ENCODE measurements at regions not wholly inside any gene's neighbourhood (a gene's known extent, or its start where the extent isn't known, plus 50 kb on each side); places are given as distances from the start of the nearest gene placed in this dataset.

DNA sequence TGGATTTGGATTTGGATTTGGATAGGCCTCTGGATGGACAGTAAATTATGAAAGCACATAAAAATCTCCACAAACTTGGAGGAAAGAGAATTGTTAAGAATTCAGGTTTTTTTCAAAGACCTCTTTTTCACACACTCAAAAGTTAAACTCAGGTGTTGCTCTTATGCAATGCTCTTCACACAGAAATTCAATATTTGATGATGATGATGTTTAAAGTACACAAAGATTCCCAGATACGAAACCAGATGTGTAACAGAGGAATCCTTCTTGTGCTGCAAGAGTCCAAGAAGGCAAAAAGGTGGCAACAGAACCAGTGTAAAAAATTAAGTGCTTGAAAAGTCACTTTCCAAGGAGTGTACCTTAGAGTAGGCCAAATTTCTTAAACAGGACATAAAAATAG lies 75.8 kb upstream of the SPATS2L start:
- Histone ChIP-seq H3K27ac (ENCODE audit: low read depth in 1 of 2, low read length in 2 of 2) (no peak overlapping the region), H3K4me3 (ENCODE audit: low read length) (no peak overlapping the region), H3K9me3 (ENCODE audit: control insufficient read depth in 1 of 2, insufficient read depth in 1 of 2, low read length in 2 of 2) (no peaks in the 10 kb centered on the region), H3K4me1 (ENCODE audit: insufficient read depth, low read length) (no peaks in the 10 kb centered on the region), H3K27me3 (ENCODE audit: control insufficient read depth in 1 of 2, insufficient read depth in 2 of 2, low read length in 2 of 2) (no peaks in the 10 kb centered on the region), H3K36me3 (ENCODE audit: insufficient read depth, low read length) (no peaks in the 10 kb centered on the region)
- intact Hi-C loops (cut with DNase I, micrococcal nuclease), result no loop called here
- POLR2A ChIA-PET, result no interaction called here
- ATAC-seq (ENCODE audit: poor library complexity), result no peak
- H3K9me3 Mint-ChIP-seq, result no peaks in the 10 kb centered on the region
- CTCF ChIA-PET, result no interaction called here
- H3K27ac Mint-ChIP-seq, result no peak overlapping the region
- TF ChIP-seq, protein P1, sequence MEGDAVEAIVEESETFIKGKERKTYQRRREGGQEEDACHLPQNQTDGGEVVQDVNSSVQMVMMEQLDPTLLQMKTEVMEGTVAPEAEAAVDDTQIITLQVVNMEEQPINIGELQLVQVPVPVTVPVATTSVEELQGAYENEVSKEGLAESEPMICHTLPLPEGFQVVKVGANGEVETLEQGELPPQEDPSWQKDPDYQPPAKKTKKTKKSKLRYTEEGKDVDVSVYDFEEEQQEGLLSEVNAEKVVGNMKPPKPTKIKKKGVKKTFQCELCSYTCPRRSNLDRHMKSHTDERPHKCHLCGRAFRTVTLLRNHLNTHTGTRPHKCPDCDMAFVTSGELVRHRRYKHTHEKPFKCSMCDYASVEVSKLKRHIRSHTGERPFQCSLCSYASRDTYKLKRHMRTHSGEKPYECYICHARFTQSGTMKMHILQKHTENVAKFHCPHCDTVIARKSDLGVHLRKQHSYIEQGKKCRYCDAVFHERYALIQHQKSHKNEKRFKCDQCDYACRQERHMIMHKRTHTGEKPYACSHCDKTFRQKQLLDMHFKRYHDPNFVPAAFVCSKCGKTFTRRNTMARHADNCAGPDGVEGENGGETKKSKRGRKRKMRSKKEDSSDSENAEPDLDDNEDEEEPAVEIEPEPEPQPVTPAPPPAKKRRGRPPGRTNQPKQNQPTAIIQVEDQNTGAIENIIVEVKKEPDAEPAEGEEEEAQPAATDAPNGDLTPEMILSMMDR (IDR thresholded peaks at IDR 0.05), result no peak
- peaks cover 13% of the 10 kb centered on the region for H3K27me3 Mint-ChIP-seq
- no peak overlapping the region for H3K4me3 Mint-ChIP-seq
- no peak for DNase-seq
- H3K4me1 Mint-ChIP-seq (ENCODE audit: low read depth), result no peaks in the 10 kb centered on the region
- no peaks in the 10 kb centered on the region for H3K36me3 Mint-ChIP-seq (ENCODE audit: low read depth)

DNA sequence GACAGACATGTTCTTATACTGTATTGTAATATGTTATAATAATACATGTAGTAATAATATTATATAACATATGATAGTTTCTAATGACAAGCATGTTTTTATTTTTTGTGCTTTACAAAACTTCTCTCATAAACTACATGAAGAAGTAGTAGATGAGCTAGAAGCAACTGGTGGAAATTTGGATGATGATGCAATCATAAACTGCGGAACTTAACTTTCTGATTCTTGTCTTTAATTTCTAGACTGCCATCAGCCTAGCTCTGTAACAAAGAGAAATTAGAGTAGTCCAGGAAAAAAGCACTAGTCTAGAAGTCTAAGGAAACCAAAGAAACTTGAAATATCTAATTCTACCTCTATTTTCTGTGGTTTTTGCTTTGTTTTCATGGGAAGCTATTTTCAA lies 71.0 kb upstream of the SPATS2L start:
- Histone ChIP-seq H3K9me3 (ENCODE audit: control insufficient read depth in 1 of 2, insufficient read depth in 1 of 2, low read length in 2 of 2) (no peaks in the 10 kb centered on the region), H3K36me3 (ENCODE audit: insufficient read depth, low read length) (no peaks in the 10 kb centered on the region), H3K4me3 (ENCODE audit: low read length) (no peak overlapping the region), H3K4me1 (ENCODE audit: insufficient read depth, low read length) (no peaks in the 10 kb centered on the region), H3K27me3 (ENCODE audit: control insufficient read depth in 1 of 2, insufficient read depth in 2 of 2, low read length in 2 of 2) (no peaks in the 10 kb centered on the region), H3K27ac (ENCODE audit: low read depth in 1 of 2, low read length in 2 of 2) (no peak overlapping the region)
- Mint-ChIP-seq H3K27me3 (peaks cover 8% of the 10 kb centered on the region), H3K36me3 (ENCODE audit: low read depth) (no peaks in the 10 kb centered on the region), H3K9me3 (no peaks in the 10 kb centered on the region), H3K4me3 (no peak overlapping the region), H3K4me1 (ENCODE audit: low read depth) (peaks cover 6% of the 10 kb centered on the region), H3K27ac (no peak overlapping the region)
- ATAC-seq (ENCODE audit: poor library complexity) (no peak), DNase-seq (no peak)
- TF ChIP-seq, protein P1 (IDR thresholded peaks at IDR 0.05), result no peak
- intact Hi-C loops (cut with DNase I, micrococcal nuclease), result no loop called here
- ChIA-PET CTCF (interaction anchor here (0.8 kb wide), 1 partner anchor 13 kb away, joined by 4 read pairs; no protein-coding TSS in a partner anchor), POLR2A (no interaction called here)

DNA sequence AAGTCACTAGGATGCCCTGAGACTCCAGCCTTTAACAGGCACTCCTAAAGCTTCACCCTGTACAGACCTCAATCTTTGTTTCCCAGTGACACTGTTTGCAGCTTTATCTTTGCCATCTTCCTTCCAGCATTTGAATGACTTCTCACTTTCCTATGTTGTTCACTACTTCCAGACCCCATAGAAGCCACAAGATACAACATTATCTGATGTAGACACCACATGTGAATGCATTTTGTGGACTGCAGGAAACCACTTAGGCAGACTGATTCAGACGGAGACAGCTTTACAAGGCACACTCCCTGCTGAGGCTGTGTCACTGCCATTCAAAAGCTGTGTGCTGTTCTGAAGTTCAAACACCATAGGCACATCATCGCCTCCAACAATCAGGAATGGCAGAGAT lies 67.3 kb upstream of the SPATS2L start:
- Histone ChIP-seq H3K27me3 (ENCODE audit: control insufficient read depth in 1 of 2, insufficient read depth in 2 of 2, low read length in 2 of 2) (no peaks in the 10 kb centered on the region), H3K4me1 (ENCODE audit: insufficient read depth, low read length) (no peaks in the 10 kb centered on the region), H3K9me3 (ENCODE audit: control insufficient read depth in 1 of 2, insufficient read depth in 1 of 2, low read length in 2 of 2) (no peaks in the 10 kb centered on the region), H3K27ac (ENCODE audit: low read depth in 1 of 2, low read length in 2 of 2) (no peak overlapping the region), H3K36me3 (ENCODE audit: insufficient read depth, low read length) (no peaks in the 10 kb centered on the region), H3K4me3 (ENCODE audit: low read length) (no peak overlapping the region)
- H3K4me3 Mint-ChIP-seq, result no peak overlapping the region
- CTCF ChIA-PET, result no interaction called here
- POLR2A ChIA-PET, result no interaction called here
- no peaks in the 10 kb centered on the region for H3K9me3 Mint-ChIP-seq
- intact Hi-C loops (cut with DNase I, micrococcal nuclease), result no loop called here
- no peak overlapping the region for H3K27ac Mint-ChIP-seq
- TF ChIP-seq, protein P1 (IDR thresholded peaks at IDR 0.05), result no peak
- ATAC-seq (ENCODE audit: poor library complexity) (no peak), DNase-seq (no peak)
- peaks cover 6% of the 10 kb centered on the region for H3K4me1 Mint-ChIP-seq (ENCODE audit: low read depth)
- H3K36me3 Mint-ChIP-seq (ENCODE audit: low read depth), result no peaks in the 10 kb centered on the region
- peaks cover 10% of the 10 kb centered on the region for H3K27me3 Mint-ChIP-seq

Data from CD4-positive, alpha-beta T cell (primary cell).